ENCODE measurements at regions not wholly inside any gene's neighbourhood (a gene's known extent, or its start where the extent isn't known, plus 50 kb on each side); places are given as distances from the start of the nearest gene placed in this dataset.

DNA sequence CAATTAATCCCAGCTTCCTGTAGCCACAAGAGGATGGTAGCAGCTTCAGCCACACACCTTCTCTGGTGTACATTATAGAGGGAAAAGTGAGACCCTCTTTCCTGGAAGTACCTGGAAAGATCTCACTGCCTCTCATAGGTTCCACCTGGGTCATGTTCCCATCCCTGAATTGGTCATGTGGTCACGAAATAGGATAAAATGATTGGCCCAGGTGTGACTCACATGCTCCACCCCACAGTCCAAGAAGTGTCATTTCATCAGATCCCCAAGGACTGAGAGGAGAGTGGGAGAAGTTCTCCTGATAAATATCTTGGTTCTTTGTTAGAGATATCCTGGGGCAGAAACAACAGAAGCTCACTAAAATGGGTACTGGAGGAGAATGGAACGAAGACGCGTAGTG lies 142.4 kb downstream of the QRSL1 start:
- DNase-seq (ENCODE audit: low spot score) = no peak

DNA sequence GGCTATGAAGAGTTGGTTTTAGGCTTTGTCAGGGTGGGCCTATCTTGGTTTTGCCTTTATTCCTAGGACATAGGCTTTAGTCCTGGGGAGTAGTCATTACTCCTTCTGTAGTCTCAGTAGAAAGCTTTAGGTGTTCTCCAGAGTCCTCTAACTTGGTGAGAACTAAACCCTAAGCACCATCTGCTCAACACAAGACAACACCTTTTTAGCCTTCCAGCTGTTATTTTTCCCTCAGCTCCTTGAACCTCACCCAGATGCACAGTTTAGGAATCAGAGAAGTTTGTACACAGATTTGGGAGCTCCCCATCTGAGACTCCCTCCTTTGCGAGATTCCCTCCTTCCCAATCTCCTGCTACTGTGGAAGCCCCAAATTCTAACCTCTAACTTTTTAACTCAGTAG lies 141.3 kb downstream of the QRSL1 start:
- no peak for DNase-seq (ENCODE audit: low spot score)

DNA sequence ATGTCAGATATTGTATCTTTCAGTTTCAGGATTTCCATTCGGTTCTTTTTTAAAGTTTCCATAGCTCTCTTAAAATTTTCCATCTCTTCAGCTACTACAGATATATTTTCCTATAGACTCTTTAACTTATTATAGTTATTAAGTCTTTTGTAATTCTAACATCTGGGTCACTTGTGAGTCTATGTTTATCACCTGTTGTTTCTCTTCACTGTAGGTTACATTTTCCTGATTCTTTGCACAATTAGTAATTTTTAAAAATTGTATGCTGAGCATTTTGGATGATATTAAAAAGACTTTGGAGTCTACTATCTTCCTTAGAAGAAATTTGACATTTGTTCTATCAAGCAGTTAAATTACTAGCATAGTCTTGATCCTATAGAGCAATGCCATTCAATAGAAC lies 140.7 kb downstream of the QRSL1 start:
- DNase-seq (ENCODE audit: low spot score) = no peak

DNA sequence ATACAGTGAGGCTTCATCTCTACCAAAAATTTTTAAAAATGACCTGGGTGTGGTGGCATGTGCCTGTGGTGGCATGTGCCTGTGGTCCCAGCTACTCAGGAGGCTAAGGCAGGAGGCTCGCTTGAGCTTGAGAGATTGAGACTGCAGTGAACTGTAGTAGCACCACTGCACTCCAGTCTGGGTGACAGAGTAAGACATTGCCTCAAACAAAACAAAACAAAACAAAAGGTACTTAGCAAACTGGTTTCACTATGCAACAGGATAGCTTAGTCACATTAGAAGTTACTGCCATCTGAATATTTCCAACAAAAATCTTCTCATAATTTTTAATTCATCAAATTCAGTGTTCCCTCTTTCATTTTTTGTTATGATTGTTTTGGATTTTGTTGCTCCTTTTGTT lies 137.9 kb downstream of the QRSL1 start:
- no peak for DNase-seq (ENCODE audit: low spot score)

DNA sequence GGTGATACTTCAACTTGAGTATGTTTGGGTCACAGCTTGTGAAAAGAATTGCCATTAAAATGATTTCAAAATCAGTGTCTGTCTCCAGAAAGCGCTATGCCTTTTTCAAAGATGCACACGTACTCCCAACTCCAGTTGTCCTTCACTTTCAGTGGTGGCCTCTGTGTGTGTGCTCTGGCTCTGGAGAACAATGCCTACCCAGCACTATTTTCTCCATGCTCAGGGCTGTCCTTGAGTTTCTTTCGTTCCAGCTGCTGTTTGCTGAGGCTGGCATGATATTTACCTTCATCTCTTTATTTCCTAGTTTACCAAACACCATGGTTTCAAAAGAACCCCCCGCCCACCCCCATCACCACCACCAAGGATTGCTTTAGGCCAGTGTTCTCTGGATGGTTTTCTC lies 136.8 kb downstream of the QRSL1 start:
- no peak for DNase-seq (ENCODE audit: low spot score)

DNA sequence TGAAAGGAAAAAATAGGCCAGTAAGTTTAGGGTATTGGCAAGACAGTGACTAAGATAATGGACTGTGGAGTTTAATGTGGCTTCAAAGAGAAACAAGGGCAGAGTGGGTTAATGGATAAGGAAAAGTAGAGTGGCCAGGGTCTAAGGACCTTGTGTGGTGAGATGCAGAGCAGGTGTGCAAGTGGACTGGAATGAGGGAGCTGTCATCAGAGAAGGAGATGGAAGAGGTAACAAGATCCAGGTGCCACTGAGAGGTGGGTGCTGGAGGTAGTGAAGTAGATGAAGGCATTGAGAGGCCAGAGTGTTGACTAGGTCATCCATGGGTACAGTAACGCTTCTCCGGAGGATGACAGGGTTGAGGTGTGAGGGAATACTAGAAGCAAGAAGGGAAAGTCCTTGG lies 136.1 kb downstream of the QRSL1 start:
- DNase-seq (ENCODE audit: low spot score) = no peak

DNA sequence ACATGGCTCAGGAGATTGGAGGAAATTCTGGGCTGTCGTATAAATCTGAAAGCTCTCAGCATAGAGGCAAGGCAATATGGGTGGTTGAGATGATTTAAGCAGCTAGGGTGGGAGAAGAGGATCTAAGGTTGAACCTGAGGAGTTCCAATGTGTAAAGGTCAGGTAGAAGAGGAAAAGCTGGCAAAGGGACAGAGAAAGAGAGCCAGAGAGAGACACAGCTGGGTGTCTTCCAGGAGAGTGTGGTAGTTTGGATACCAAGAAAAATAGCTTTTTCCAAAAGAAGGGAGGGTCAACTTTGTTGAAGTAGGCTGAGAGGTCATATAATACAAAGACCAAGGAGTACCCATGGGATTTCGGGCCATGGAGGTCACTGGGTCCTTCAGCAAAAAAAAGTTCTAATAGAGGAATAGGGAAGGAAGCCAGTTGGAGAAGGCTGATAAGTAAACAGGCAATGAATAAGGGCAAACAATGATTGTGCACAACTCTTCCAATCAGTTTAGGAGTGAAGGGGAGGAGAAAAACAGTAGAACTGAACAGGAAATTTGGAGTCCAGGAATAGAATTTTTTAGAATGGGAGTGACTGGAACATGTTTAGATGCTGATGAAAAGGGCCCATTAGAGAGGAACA lies 135.1 kb downstream of the QRSL1 start:
- no peak for DNase-seq (ENCODE audit: low spot score)

DNA sequence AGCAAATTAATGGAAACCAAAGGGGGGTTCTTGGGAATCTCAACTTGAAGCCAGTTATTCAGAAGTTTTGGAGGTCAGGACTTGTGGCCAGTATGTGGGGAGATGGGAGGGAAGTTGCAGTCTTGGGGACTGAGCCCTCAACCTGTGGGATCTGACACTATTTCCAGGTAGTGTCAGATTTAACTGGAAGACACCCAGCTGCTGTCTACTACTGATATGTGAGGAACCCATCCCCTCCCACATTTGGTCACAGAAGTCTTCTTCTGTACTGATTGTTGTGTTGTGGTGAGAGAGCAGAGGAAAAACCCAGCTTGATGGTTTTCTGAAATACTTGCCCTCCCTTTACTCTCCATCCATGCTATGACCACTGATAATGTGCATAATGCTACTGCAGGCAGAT lies 134.0 kb downstream of the QRSL1 start:
- no peak for DNase-seq (ENCODE audit: low spot score)

DNA sequence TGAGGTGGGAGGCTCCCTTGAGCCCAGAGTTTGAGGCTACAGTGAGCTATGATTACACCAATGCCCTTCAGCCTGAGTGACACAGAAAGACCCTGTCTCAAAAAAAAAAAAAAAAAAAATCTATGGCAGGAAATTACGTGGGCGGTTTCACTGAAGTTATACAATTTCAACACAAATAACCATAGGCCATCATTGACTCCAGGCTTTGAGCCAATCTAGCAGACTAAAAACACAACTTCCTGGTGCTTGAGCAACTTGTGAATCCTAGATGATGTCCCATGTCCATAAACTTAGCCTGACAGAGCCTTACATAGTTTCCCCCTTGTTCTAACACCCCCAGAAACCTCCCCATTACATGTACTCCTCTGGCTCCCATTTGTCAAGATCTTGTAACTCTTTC lies 131.8 kb downstream of the QRSL1 start:
- no peak for DNase-seq (ENCODE audit: low spot score)

DNA sequence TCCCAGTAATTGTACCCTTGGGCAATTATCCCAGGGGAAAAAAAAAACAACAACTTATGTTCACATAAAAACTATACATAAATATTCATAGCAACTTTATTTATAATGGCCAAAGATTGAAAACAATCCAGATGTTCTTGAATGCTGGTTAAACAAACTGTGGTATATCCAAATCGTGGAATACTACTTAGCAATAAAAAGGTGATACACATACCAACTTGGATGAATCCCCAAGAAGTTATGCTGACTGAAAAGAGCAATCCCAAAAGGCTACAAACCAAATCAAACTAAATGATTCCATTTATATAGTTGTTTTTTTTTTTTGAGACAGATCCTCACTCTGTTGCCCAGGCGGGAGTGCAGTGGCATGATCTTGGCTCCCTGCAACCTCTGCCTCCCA lies 129.7 kb downstream of the QRSL1 start:
- DNase-seq (ENCODE audit: low spot score) = no peak

DNA sequence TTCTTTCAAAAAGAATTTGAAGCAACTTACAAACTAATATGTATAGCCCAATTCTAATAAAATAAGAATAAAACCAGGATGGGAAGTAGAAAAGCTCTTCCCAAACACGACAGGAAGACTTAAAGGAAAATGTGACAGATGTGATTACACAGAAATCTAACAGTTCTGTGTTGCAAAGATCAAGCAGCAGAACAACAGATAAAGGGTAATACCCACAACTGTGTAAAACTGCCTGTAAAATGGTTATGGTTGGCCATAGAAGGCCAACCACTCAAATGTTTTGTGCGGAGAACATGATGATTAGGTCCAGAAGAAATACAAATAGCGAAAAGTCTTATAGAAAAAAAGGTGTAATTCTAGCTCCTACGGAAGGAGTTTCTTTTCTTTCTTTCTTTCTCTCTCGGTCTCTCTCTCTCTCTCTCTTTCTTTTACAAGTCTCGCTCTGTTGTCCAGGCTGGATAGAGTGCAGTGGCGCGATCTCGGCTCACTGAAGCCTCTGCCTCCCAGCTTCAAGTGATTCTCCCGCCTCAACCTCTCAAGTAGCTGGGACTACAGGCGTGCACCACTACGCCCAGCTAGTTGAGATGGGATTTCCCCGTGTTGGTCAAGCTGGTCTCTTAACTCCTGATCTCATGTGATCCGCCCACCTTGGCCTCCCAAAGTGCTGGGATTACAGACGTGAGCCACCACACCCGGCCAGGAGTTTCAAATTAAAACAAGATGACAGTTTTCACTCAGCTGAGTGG lies 128.5 kb downstream of the QRSL1 start:
- no peak for DNase-seq (ENCODE audit: low spot score)

DNA sequence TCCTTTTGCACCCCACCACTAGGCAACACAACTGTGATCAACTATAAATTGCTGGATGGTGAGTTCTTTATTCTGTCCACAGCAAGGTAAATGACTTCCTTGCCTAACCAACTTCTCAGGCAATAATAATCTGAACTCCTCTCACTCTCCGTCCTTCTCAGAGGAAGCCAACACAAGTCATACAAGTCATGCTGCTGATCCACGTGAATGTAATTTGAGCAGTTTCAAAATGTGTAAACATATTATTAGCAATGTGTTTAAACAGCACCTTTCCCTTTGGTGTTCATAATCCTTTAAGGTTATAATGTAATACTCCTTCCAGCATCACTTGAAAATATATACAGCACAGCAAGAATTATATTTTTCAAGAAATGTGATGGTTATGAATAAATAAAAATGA lies 127.9 kb downstream of the QRSL1 start:
- DNase-seq (ENCODE audit: low spot score) = no peak

DNA sequence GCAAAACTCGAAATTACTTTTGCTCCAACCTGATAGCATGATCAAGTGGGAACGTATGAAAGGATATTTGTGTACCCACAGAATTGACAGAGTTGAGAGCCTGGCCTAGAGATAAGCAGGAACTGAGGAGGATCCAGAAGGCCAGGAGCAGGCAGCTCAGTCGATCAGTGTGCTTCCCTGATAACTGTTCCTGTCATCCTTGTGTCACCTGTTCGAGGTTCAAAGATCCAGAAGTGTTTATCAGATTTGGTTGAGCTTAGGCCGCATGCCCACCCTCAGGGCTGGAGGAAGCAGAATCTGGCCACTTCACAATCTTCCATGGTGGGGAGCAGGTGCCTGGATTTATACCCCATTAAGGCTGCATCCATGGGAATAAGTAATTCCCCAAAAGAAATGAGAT lies 124.8 kb downstream of the QRSL1 start:
- DNase-seq (ENCODE audit: low spot score) = no peak

DNA sequence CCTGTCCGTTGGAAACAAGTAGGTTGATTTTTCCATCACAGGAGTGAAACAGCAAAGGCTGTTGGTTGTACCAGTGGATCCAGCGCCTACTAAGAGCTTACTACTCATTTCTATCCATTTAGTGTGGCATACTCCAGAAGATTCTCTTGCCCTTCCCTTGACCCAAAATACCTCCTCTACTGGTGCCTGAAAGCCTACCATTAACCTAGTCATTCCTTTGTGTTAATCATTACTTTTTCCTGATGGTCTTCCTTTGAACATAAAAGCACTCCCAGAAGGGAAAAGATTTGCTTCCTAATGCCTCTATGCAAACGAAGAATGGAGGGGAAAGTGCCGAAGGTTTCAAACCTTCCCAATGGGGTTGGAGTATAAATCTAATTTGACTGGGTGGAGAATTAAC lies 123.3 kb downstream of the QRSL1 start:
- no peak for DNase-seq (ENCODE audit: low spot score)

DNA sequence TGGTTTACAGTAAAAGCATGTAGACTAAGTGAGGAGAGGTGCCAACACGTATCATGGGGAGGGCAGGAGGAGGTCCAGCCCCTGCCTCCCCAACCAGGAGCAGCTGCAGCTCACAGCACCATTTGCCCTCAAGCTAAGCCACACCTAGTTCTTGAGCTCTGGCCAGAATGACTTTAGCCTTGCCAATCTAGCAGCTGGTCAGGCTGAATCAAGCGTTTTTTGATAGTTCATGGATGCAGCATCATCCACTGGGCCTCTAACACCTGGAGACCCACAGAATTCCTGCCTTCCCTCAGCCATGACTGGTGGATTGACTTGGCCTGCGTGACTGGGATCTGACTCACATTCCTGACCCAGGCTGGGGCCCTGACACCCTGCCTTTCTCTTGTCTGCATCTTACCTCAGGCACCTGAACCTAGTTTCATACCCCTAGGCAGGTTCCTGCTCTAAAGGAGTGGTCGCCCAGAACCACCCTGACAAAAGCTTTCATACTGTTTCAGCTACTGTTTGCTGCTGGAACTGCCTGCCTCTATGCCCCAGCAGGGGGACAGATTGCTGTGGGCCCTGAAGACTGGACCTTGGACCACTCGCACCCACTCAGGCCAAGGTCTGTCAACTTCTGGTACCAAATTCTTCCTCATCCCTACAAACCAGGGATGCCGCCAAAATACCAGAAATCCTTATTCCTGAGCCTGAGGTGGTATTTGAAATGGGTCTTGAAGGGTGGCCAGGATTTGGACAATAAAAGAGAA lies 122.3 kb downstream of the QRSL1 start:
- DNase-seq (ENCODE audit: low spot score) = no peak

DNA sequence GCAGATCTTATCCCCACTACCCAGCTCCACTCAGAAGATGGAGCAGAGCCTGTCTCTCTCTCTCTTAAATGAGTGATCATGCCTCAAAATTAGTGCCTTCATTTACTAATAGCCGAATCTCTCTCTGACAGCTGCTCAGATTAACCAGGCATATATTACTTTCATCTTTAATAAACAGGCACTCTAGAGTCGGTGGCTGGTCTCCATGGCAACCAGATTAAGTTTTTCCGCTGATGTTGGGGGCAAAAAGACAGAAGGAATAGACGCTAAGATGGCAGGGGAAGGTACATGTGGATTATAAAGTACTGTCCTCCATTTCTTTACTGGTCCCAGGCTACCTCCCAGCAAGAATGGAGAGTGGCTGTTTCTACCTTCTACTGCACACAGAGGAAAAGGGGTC lies 121.6 kb downstream of the QRSL1 start:
- DNase-seq (ENCODE audit: low spot score) = no peak

DNA sequence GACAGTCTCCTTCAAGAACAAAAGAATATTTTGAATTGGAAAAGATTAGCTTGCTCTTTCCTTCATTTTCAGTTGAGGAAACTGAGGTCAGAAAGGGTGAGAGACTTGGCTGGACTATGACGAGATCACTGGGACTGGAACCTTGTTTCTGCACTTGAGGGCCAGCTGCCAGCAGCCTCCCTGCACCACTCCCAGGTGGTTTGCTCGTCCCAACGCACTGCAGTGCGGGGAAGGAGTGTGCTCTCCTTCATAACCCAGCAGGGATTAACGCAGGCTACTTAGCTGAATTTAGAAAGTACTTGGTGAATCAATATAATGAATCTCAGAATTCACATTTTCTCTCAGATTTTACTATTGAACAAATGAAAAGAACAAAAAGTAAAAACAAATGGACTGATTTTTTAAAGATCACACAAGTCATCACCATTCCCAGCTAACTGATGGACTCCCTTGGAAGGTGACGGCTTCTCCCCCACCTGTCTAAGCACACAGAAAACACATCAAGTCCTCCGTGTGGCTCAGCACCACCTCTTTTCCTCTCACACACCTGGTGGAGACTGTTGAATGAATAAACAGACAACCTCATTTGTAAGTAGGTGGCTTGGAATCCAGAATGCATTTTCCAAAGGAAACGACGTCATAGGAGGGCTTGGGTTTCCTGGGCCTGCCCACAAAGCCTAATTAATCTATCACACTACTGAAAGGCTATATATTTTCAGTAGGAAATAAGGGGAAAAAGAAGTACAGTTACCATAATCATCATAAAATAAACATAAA lies 121.0 kb downstream of the QRSL1 start:
- DNase-seq (ENCODE audit: low spot score) = no peak

DNA sequence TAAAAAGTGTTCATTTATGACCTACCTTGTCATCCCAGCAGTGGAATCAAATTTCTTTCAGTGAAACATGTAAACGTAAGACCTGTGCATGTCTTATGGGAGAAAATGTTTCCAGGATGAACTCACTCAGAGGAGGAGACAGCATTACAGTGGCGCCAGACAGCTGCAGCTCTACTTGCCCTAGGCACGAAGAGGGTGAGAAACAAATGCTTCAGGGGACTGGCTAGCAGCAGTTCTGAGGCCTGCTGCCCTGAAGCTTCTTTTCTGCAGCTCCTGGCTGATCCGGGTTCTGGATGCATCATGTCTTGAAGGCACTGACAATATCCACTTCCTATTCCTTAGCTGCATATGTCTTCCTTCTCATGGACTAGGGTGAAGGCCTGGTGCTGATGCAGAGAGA lies 120.2 kb downstream of the QRSL1 start:
- no peak for DNase-seq (ENCODE audit: low spot score)

DNA sequence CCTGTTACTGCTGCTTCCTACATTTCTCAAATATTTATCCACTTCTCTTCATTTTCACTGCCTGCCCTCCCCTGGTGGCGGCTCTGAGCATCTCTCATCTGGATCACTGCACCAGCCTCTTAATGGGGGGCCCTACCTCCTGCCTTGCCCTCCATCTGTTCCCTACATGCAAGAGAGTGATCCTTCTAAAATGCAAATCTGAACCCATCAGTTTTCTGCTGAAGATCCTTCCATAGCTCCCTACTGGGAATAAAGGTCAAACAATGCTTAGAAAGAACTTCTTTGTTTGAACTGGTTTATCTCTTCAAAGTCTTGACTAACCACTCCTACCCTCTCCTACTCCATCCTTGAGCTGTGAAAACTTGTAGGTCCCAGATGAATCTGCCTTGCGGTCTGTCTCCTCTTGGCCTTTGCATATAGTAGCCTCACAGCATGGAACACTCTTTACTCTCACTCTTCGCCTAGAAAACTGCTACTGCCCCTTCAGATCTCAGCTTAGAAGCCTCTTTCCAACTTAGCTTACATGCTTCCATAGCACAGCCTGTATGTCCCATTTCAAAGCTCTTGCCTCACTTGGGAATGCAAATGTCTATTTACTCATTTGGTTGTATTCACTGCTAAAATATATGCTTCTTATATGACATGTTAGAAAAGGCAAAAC lies 119.3 kb downstream of the QRSL1 start:
- no peak for DNase-seq (ENCODE audit: low spot score)

DNA sequence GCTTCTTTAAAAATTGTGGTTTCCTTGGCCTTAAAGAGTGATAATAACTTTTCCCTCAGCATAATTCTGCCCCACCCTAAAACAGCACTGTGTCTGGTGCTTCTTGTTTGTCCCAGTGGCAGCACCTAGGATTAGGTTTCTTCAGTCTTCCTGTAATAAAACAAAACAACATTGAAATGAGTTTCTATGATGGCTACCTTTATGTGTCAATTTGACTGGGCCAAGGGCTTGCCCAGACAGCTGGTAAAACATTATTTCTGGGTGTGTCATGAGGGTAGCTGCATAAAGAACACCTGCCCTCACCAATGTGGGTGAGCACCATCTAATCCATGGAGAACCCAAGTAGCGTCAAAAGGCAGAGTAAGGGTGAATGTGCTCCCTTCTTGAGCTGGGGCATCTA lies 117.8 kb downstream of the QRSL1 start:
- no peak for DNase-seq (ENCODE audit: low spot score)

DNA sequence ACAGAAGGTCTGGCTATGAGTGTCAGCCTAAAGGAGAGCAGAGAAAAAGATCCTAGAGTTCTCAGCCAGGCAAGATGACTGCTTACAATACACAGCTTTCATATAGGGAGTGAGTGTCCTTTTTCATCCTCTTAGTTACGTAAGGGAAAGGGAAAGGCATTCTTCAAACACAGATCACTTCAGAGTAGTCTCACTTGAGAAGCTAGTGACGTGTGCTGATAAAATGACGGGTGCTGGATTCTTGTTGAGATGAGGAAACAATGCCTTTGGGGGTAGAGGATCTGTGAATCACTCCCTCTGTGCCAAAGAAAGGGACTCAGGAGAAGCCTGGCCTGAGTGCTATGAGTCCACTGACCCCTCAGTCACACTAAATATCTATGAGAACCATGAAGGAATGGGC lies 117.3 kb downstream of the QRSL1 start:
- no peak for DNase-seq (ENCODE audit: low spot score)
